ENCODE measurements at regions not wholly inside any gene's neighbourhood (a gene's known extent, or its start where the extent isn't known, plus 50 kb on each side); places are given as distances from the start of the nearest gene placed in this dataset.

DNA sequence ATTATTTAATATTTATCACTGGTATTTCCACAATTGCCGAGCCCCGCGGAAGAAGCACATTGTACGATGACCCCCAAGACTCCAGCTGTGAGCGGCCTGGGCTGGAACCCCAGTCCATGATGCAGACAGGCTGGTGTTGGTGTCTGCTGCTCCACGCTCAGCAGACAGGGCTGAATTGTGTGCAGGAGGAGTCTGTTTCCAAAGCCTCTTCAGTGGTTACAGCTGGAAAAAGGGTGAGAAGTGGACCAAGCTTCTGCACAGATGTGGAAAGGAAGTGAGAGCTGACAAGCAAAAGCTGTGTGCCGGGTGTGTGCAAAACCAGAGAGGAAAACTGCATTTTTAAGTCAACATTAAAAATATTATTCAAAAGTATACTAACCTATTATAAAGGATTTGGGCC is 500.4 kb downstream of the GALR1 start:
- H3K27me3 ChIP-seq (ENCODE audit: control insufficient read depth in 2 of 2, insufficient read depth in 2 of 2, low read length in 2 of 2) = no peaks in the 10 kb centered on the region
- H3K4me3 ChIP-seq (ENCODE audit: low read length) = no peak overlapping the region
- H3K4me1 ChIP-seq (ENCODE audit: control insufficient read depth in 2 of 2, insufficient read depth in 2 of 2, low read length in 2 of 2) = no peaks in the 10 kb centered on the region
- ChIA-PET POLR2A (no interaction called here), CTCF (no interaction called here)
- H3K27ac ChIP-seq (ENCODE audit: low read depth, low read length) = no peak overlapping the region
- DNase-seq = no peak
- H3K36me3 Mint-ChIP-seq = no peaks in the 10 kb centered on the region
- no peaks in the 10 kb centered on the region for H3K9me3 ChIP-seq (ENCODE audit: control insufficient read depth in 2 of 3, low read length in 3 of 3)
- H3K27me3 Mint-ChIP-seq = peaks cover 0 to 22% (median 9%) of the 10 kb centered on the region in 5 donors
- no peaks in the 10 kb centered on the region for H3K9me3 Mint-ChIP-seq
- H3K4me1 Mint-ChIP-seq = no peaks in the 10 kb centered on the region
- H3K4me3 Mint-ChIP-seq = no peak overlapping the region
- intact Hi-C loops (cut with micrococcal nuclease) = no loop called here
- H3K36me3 ChIP-seq (ENCODE audit: control insufficient read depth in 2 of 3, insufficient read depth in 3 of 3, low read length in 3 of 3) = no peaks in the 10 kb centered on the region
- H3K27ac Mint-ChIP-seq = no peak overlapping the region
- ATAC-seq = no peak

DNA sequence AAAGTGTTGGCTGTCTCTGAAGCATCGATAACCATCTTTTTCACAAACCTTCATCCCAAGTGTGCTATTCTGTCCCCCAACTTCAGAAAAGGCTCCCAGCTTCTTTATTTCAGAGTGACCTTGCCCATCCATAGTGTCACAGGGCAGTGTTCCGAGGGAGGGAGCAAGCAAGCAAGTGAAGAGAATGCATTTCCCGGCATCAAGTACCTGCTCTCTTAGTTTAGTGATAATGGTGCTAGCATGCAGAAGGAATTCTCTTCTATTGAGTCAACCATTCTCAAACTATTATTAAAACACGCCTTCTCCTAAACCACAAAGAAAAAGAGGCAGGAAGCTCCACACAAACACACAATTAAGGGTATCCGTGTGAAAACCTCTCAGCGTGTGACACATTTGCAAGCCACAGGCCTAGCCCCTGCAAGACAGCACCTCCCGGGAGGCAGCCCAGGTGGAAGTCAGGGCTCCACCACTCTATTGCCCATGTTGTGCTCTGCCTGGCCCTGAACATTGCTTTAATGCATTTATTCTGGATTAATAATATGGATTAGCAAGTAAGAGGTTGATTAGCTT is 504.9 kb downstream of the GALR1 start:
- H3K27ac Mint-ChIP-seq = no peak overlapping the region
- DNase-seq = no peak
- POLR2A ChIA-PET = no interaction called here
- intact Hi-C loops (cut with micrococcal nuclease) = no loop called here
- no peak overlapping the region for H3K4me3 Mint-ChIP-seq
- Histone ChIP-seq H3K4me1 (ENCODE audit: control insufficient read depth in 2 of 2, insufficient read depth in 2 of 2, low read length in 2 of 2) (no peaks in the 10 kb centered on the region), H3K4me3 (ENCODE audit: low read length) (no peak overlapping the region), H3K27me3 (ENCODE audit: control insufficient read depth in 2 of 2, insufficient read depth in 2 of 2, low read length in 2 of 2) (no peaks in the 10 kb centered on the region), H3K9me3 (ENCODE audit: control insufficient read depth in 2 of 3, low read length in 3 of 3) (no peaks in the 10 kb centered on the region), H3K27ac (ENCODE audit: low read depth, low read length) (no peak overlapping the region), H3K36me3 (ENCODE audit: control insufficient read depth in 2 of 3, insufficient read depth in 3 of 3, low read length in 3 of 3) (no peaks in the 10 kb centered on the region)
- H3K9me3 Mint-ChIP-seq = no peaks in the 10 kb centered on the region
- no peak for ATAC-seq
- H3K36me3 Mint-ChIP-seq = no peaks in the 10 kb centered on the region
- no peaks in the 10 kb centered on the region for H3K4me1 Mint-ChIP-seq
- CTCF ChIA-PET = no interaction called here
- H3K27me3 Mint-ChIP-seq = peaks cover 0 to 28% (median 14%) of the 10 kb centered on the region in 5 donors

DNA sequence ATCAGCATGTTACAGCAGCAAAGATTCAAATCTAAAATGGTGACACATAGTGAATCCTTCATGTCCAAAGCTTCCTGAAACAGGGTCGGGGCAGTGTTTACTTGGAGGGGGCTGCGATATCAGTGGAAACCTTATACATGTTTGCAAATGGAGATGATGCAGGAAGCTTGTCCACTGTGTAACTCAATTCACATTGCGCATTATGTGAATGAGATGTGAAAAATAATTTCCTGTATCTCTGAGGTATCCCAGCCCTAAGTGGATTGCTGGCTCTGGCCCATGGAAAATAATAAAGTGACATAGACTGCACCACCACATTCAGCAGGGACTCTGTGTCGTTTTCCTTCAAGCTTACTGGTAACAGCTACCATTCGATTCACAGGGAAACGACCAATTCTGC is 505.5 kb downstream of the GALR1 start:
- no peak for DNase-seq
- Histone ChIP-seq H3K4me1 (ENCODE audit: control insufficient read depth in 2 of 2, insufficient read depth in 2 of 2, low read length in 2 of 2) (no peaks in the 10 kb centered on the region), H3K4me3 (ENCODE audit: low read length) (no peak overlapping the region), H3K27ac (ENCODE audit: low read depth, low read length) (no peak overlapping the region), H3K9me3 (ENCODE audit: control insufficient read depth in 2 of 3, low read length in 3 of 3) (no peaks in the 10 kb centered on the region), H3K27me3 (ENCODE audit: control insufficient read depth in 2 of 2, insufficient read depth in 2 of 2, low read length in 2 of 2) (no peaks in the 10 kb centered on the region), H3K36me3 (ENCODE audit: control insufficient read depth in 2 of 3, insufficient read depth in 3 of 3, low read length in 3 of 3) (no peaks in the 10 kb centered on the region)
- Mint-ChIP-seq H3K27ac (no peak overlapping the region), H3K4me1 (no peaks in the 10 kb centered on the region), H3K4me3 (no peak overlapping the region), H3K27me3 (peaks cover 0 to 31% (median 14%) of the 10 kb centered on the region in 5 donors), H3K36me3 (no peaks in the 10 kb centered on the region), H3K9me3 (no peaks in the 10 kb centered on the region)
- ChIA-PET POLR2A (no interaction called here), CTCF (no interaction called here)
- intact Hi-C loops (cut with micrococcal nuclease) = no loop called here
- no peak for ATAC-seq

DNA sequence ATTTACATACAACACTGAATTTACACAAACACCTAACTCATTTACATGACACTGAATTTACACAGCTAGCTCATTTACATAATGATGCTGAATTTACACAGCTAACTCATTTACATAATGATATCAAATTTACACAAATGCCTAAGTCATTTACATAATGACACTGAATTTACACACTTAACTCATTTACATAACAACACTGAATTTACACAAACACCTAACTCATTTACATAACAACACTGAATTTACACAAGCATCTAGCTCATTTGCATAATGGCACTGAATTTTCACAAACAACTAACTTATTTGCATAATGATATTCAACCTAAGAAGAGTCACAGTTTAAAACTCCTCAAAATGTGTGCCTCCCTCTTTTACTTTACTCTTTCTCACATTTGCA is 511.7 kb downstream of the GALR1 start:
- H3K27me3 Mint-ChIP-seq = peaks cover 11 to 36% (median 21%) of the 10 kb centered on the region in 5 donors
- Histone ChIP-seq H3K27me3 (ENCODE audit: control insufficient read depth in 2 of 2, insufficient read depth in 2 of 2, low read length in 2 of 2) (no peaks in the 10 kb centered on the region), H3K9me3 (ENCODE audit: control insufficient read depth in 2 of 3, low read length in 3 of 3) (no peaks in the 10 kb centered on the region), H3K36me3 (ENCODE audit: control insufficient read depth in 2 of 3, insufficient read depth in 3 of 3, low read length in 3 of 3) (no peaks in the 10 kb centered on the region), H3K27ac (ENCODE audit: low read depth, low read length) (no peak overlapping the region), H3K4me1 (ENCODE audit: control insufficient read depth in 2 of 2, insufficient read depth in 2 of 2, low read length in 2 of 2) (no peaks in the 10 kb centered on the region), H3K4me3 (ENCODE audit: low read length) (no peak overlapping the region)
- ChIA-PET CTCF (no interaction called here), POLR2A (no interaction called here)
- no peak overlapping the region for H3K27ac Mint-ChIP-seq
- DNase-seq (no peak), ATAC-seq (no peak)
- no peaks in the 10 kb centered on the region for H3K9me3 Mint-ChIP-seq
- H3K4me3 Mint-ChIP-seq = no peak overlapping the region
- no peaks in the 10 kb centered on the region for H3K4me1 Mint-ChIP-seq
- no peaks in the 10 kb centered on the region for H3K36me3 Mint-ChIP-seq
- intact Hi-C loops (cut with micrococcal nuclease) = no loop called here

DNA sequence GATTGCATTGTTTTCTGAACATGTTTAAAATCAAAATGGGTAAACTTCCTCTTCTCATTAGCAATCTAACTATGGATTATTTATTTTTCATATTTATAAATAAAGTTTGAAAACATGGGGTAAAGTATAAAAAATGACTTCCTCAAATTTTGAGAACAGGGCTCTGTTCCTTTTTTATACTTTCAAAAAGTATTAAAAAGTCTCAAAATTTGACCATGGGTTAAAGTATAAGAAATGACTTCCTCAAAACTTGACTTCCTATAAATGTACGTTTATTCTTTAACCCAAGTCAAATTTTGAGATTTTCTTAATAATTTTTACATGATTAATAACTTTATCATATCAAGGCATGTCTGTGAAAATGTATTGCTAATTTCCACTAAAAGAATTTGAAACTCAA is 512.4 kb downstream of the GALR1 start:
- no peak for ATAC-seq
- Mint-ChIP-seq H3K27me3 (peaks cover 11 to 36% (median 21%) of the 10 kb centered on the region in 5 donors), H3K36me3 (no peaks in the 10 kb centered on the region), H3K4me1 (no peaks in the 10 kb centered on the region), H3K9me3 (no peaks in the 10 kb centered on the region), H3K27ac (no peak overlapping the region), H3K4me3 (no peak overlapping the region)
- Histone ChIP-seq H3K9me3 (ENCODE audit: control insufficient read depth in 2 of 3, low read length in 3 of 3) (no peaks in the 10 kb centered on the region), H3K27ac (ENCODE audit: low read depth, low read length) (no peak overlapping the region), H3K4me1 (ENCODE audit: control insufficient read depth in 2 of 2, insufficient read depth in 2 of 2, low read length in 2 of 2) (no peaks in the 10 kb centered on the region), H3K4me3 (ENCODE audit: low read length) (no peak overlapping the region), H3K27me3 (ENCODE audit: control insufficient read depth in 2 of 2, insufficient read depth in 2 of 2, low read length in 2 of 2) (no peaks in the 10 kb centered on the region), H3K36me3 (ENCODE audit: control insufficient read depth in 2 of 3, insufficient read depth in 3 of 3, low read length in 3 of 3) (no peaks in the 10 kb centered on the region)
- intact Hi-C loops (cut with micrococcal nuclease) = no loop called here
- CTCF ChIA-PET = no interaction called here
- POLR2A ChIA-PET = no interaction called here
- DNase-seq = no peak

DNA sequence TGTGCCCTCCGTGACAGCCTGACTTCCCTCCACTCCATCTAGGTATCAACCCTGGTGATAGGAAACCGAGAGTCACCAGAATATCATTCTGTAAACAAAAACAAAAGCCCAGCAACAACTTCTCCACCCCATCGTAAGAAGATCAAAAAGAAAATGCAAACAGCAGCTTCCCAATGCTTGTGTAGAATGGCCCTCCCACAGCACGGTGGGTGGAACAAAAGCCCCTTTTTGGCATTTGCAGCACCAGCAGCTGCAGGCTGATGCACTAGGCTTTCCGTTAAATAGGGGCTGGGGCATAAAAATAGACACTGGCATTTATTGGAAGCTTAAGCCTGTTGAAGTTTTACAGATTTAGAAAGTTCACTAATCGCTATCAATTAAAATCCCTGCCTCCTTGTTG is 513.0 kb downstream of the GALR1 start:
- no peak overlapping the region for H3K4me3 Mint-ChIP-seq
- CTCF ChIA-PET = no interaction called here

DNA sequence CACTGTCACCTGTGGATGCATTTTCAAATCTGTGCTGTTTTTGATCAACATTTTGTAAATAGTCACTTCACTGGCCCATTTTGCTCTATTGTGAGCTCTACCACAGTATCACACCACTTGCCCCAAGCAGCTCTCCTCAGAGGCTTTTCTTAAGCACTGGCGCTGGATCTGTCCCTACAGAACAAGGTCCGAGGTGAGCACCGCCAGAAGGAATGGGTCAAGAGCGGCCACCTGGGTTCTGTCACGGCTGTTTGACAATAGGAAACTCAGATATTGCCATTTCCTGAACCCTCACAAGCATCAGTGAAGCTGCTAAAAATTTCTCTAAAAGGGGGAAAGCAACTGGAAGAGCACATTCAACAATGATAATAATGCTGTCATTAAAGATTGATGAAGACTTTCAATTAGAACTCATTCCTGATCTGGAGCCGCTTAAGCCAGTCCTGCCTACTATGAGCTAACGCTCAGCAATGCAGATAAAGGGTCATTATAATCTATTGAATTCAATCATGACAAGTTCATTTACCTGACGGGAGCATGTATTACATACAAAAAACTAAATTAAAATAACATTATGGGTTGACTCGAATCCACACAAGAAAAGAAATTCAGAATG is 514.0 kb downstream of the GALR1 start:
- intact Hi-C loops (cut with micrococcal nuclease) = no loop called here
- ATAC-seq = no peak
- no peaks in the 10 kb centered on the region for H3K9me3 Mint-ChIP-seq

More for the DNA sequence above, 513.0 kb downstream of the GALR1 start:
- H3K27me3 ChIP-seq (ENCODE audit: control insufficient read depth in 2 of 2, insufficient read depth in 2 of 2, low read length in 2 of 2) = no peaks in the 10 kb centered on the region
- DNase-seq = no peak
- H3K36me3 Mint-ChIP-seq = no peaks in the 10 kb centered on the region
- H3K4me1 ChIP-seq (ENCODE audit: control insufficient read depth in 2 of 2, insufficient read depth in 2 of 2, low read length in 2 of 2) = no peaks in the 10 kb centered on the region
- POLR2A ChIA-PET = no interaction called here
- H3K9me3 Mint-ChIP-seq = no peaks in the 10 kb centered on the region
- no peaks in the 10 kb centered on the region for H3K36me3 ChIP-seq (ENCODE audit: control insufficient read depth in 2 of 3, insufficient read depth in 3 of 3, low read length in 3 of 3)
- no peak overlapping the region for H3K27ac Mint-ChIP-seq
- H3K4me1 Mint-ChIP-seq = no peaks in the 10 kb centered on the region
- ATAC-seq = no peak
- no peak overlapping the region for H3K4me3 ChIP-seq (ENCODE audit: low read length)
- H3K27ac ChIP-seq (ENCODE audit: low read depth, low read length) = no peak overlapping the region
- intact Hi-C loops (cut with micrococcal nuclease) = no loop called here
- H3K27me3 Mint-ChIP-seq = peaks cover 11 to 36% (median 21%) of the 10 kb centered on the region in 5 donors
- H3K9me3 ChIP-seq (ENCODE audit: control insufficient read depth in 2 of 3, low read length in 3 of 3) = no peaks in the 10 kb centered on the region

More for the DNA sequence above, 514.0 kb downstream of the GALR1 start:
- DNase-seq = no peak
- H3K4me3 Mint-ChIP-seq = no peak overlapping the region
- H3K36me3 Mint-ChIP-seq = no peaks in the 10 kb centered on the region
- no peaks in the 10 kb centered on the region for H3K27me3 ChIP-seq (ENCODE audit: control insufficient read depth in 2 of 2, insufficient read depth in 2 of 2, low read length in 2 of 2)
- H3K4me1 ChIP-seq (ENCODE audit: control insufficient read depth in 2 of 2, insufficient read depth in 2 of 2, low read length in 2 of 2) = no peaks in the 10 kb centered on the region
- H3K27ac ChIP-seq (ENCODE audit: low read depth, low read length) = no peak overlapping the region
- no peak overlapping the region for H3K4me3 ChIP-seq (ENCODE audit: low read length)
- H3K27me3 Mint-ChIP-seq = peaks cover 11 to 36% (median 21%) of the 10 kb centered on the region in 5 donors
- H3K9me3 ChIP-seq (ENCODE audit: control insufficient read depth in 2 of 3, low read length in 3 of 3) = no peaks in the 10 kb centered on the region
- ChIA-PET POLR2A (no interaction called here), CTCF (no interaction called here)
- H3K27ac Mint-ChIP-seq = no peak overlapping the region
- no peaks in the 10 kb centered on the region for H3K36me3 ChIP-seq (ENCODE audit: control insufficient read depth in 2 of 3, insufficient read depth in 3 of 3, low read length in 3 of 3)
- no peaks in the 10 kb centered on the region for H3K4me1 Mint-ChIP-seq
